PC-9 (cell line): ENCODE measurements at regions not wholly inside any gene's neighbourhood (a gene's known extent, or its start where the extent isn't known, plus 50 kb on each side); places are given as distances from the start of the nearest gene placed in this dataset.

Experiments used
- BruUV-seq: library from RNA; stranded (reverse); fragments of 400-500 nt; replicated peaks from 2 replicates; lab custom pipeline; 2021; lab: Mats Ljungman, UMichigan
- CTCF ChIA-PET: fragments of 300-600 bp; sonication (Branson Sonifier 250); formaldehyde crosslinking; loops from one replicate; lab custom pipeline; 2022; ENCODE audit warnings: antibody characterized with exemption; lab: Charles Lee
- POLR2A ChIA-PET: fragments of 300-600 bp; sonication (Branson Sonifier 250); formaldehyde crosslinking; loops from one replicate; lab custom pipeline; 2022; ENCODE audit warnings: antibody characterized with exemption; ENCODE audit not compliant: unreplicated experiment; lab: Charles Lee
- DNase-seq, 2 experiments: peaks; one replicate each; pipeline versions ENCODE4 v3.0.0 to v3.0.0-alpha.2; 2015 to 2022; ENCODE audit warnings: mixed read lengths in 1 of 2
- H2AFZ ChIP-seq: fragments of 200-600 bp; sonication (generic); 2 replicates; pipeline ENCODE4 v1.8.1; 2017; ENCODE audit warnings: antibody characterized with exemption
- H3F3A ChIP-seq: fragments of 200-600 bp; sonication (generic); 2 replicates; pipeline ENCODE4 v1.8.1; 2017; ENCODE audit warnings: antibody characterized with exemption, mild to moderate bottlenecking, low read depth; ENCODE audit not compliant: insufficient read depth
- H3K27ac ChIP-seq: fragments of 200-600 bp; sonication (generic); 2 replicates; pipeline ENCODE4 v1.6.1; 2016; ENCODE audit warnings: mixed run types
- H3K27me3 ChIP-seq: fragments of 200-600 bp; sonication (generic); 2 replicates; pipeline ENCODE4 v1.6.1; 2016; ENCODE audit warnings: low read depth, mixed run types; ENCODE audit not compliant: insufficient read depth
- H3K36me3 ChIP-seq: fragments of 200-600 bp; sonication (generic); 2 replicates; pipeline ENCODE4 v1.6.1; 2016; ENCODE audit warnings: low read depth, mixed run types
- H3K4me1 ChIP-seq: fragments of 200-600 bp; sonication (generic); replicated peaks from 2 replicates; pipeline ENCODE4 v1.6.1; 2016; ENCODE audit warnings: mixed run types; ENCODE audit not compliant: insufficient read depth
- H3K4me2 ChIP-seq: fragments of 200-600 bp; sonication (generic); 2 replicates; pipeline ENCODE4 v1.6.1; 2017; ENCODE audit warnings: mixed run types
- H3K4me3 ChIP-seq: fragments of 200-600 bp; sonication (generic); 2 replicates; pipeline ENCODE4 v1.6.1; 2016; ENCODE audit warnings: mixed run types
- H3K79me2 ChIP-seq: fragments of 200-600 bp; sonication (generic); 2 replicates; pipeline ENCODE4 v1.6.1; 2017; ENCODE audit warnings: low read depth, mixed run types
- H3K9me2 ChIP-seq: fragments of 200-600 bp; sonication (generic); 2 replicates; pipeline ENCODE4 v1.8.1; 2017; ENCODE audit warnings: mild to moderate bottlenecking; ENCODE audit not compliant: insufficient read depth
- H3K9me3 ChIP-seq: fragments of 200-600 bp; sonication (generic); 2 replicates; pipeline ENCODE4 v1.8.1; 2016; ENCODE audit warnings: low read depth; ENCODE audit not compliant: insufficient read depth
- H4K20me1 ChIP-seq: fragments of 200-600 bp; sonication (generic); 2 replicates; pipeline ENCODE4 v1.8.1; 2017; ENCODE audit not compliant: insufficient read depth
- CTCF ChIP-seq: fragments of 200-600 bp; sonication (generic); conservative IDR thresholded peaks from 2 replicates; pipeline ENCODE4 v1.6.1; 2017; ENCODE audit warnings: mixed run types, antibody characterized with exemption, mild to moderate bottlenecking, moderate library complexity
- EZH2 ChIP-seq: fragments of 200-600 bp; sonication (generic); IDR thresholded peaks from 2 replicates; pipeline ENCODE4 v1.8.0; 2017; ENCODE audit warnings: antibody characterized with exemption, low read depth
- intact Hi-C: fragments of 100-400 bp; cut with micrococcal nuclease; formaldehyde crosslinking; loops from one replicate; pipeline ENCODE4 v1.10.0; 2022; ENCODE audit not compliant: unreplicated experiment

- H3K27ac ChIP-seq, result no peak overlapping the region
- H4K20me1 ChIP-seq, result 0 out of 2 replicates have a peak, but pooled peaks cover 3% of the 10 kb centered on the region
- H2AFZ ChIP-seq, result no peak overlapping the region
- no peaks in the 10 kb centered on the region for H3K79me2 ChIP-seq
- no TSS peak for BruUV-seq
- H3K4me2 ChIP-seq, result no peak overlapping the region
- CTCF ChIA-PET, result no interaction called here
- TF ChIP-seq EZH2, result no peak
- no peak for TF ChIP-seq CTCF
- no peaks in the 10 kb centered on the region for H3K4me1 ChIP-seq
- H3K9me2 ChIP-seq, result no peaks in the 10 kb centered on the region
- H3K9me3 ChIP-seq, result no peaks in the 10 kb centered on the region
- H3K4me3 ChIP-seq, result no peak overlapping the region
- no peaks in the 10 kb centered on the region for H3K36me3 ChIP-seq
- intact Hi-C loops, result no loop called here
- peaks cover 55% of the 10 kb centered on the region for H3K27me3 ChIP-seq
- DNase-seq, result no peak
- POLR2A ChIA-PET, result interaction anchor here (0.6 kb wide), 1 partner anchor 71 kb away, joined by 3 read pairs; no protein-coding TSS in a partner anchor
- no peaks in the 10 kb centered on the region for H3F3A ChIP-seq
These were observed 371.3 kb downstream of the TMEM121 start for GRCh38 chr14:105897725-105898113.

DNA sequence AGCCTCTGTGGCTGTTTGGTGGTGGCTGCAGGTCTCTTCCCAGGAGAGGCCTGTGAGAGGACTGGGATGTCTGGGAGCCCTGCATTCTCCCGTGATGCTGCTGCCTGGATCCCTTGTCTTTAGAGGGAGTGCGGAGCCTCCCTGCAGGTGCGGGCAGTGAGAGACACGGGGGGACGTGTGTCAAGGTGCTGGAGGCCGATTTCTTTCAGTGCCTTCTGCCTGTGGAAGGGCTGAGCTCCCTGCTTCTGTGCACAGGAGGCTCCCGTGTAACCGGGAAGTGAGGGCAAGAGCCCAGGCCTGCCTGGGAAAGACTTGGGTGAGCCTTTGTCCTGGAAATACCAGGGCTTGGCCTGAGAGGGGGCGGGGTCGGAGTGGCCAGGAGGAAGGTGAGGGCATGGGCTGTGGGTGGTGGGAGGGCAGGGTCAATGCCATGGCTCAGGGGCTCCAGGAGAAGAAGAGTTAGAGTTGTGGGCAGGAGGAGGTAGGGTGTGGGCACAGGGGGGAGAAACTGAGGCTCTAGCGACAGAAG, 372.2 kb downstream of the TMEM121 start:
- H3K4me2 ChIP-seq, result no peak overlapping the region
- no peaks in the 10 kb centered on the region for H3K36me3 ChIP-seq
- H3K9me3 ChIP-seq, result no peaks in the 10 kb centered on the region
- ChIA-PET POLR2A (no interaction called here), CTCF (no interaction called here)
- H3K4me1 ChIP-seq, result no peaks in the 10 kb centered on the region
- no peaks in the 10 kb centered on the region for H3K9me2 ChIP-seq
- peaks cover 57% of the 10 kb centered on the region for H3K27me3 ChIP-seq
- H3F3A ChIP-seq, result no peaks in the 10 kb centered on the region
- H3K4me3 ChIP-seq, result no peak overlapping the region
- no peak overlapping the region for H3K27ac ChIP-seq
- intact Hi-C loops, result no loop called here
- no peak for DNase-seq
- H4K20me1 ChIP-seq, result 0 out of 2 replicates have a peak, but pooled peaks cover 3% of the 10 kb centered on the region
- no peak for TF ChIP-seq EZH2
- TF ChIP-seq CTCF, result no peak
- H2AFZ ChIP-seq, result no peak overlapping the region
- BruUV-seq, result no TSS peak
- no peaks in the 10 kb centered on the region for H3K79me2 ChIP-seq

- CTCF ChIA-PET, result no interaction called here
- H3K4me3 ChIP-seq, result no peak overlapping the region
- 0 out of 2 replicates have a peak, but pooled peaks cover 3% of the 10 kb centered on the region for H4K20me1 ChIP-seq
- no peak overlapping the region for H3K4me2 ChIP-seq
- no peaks in the 10 kb centered on the region for H3K9me3 ChIP-seq
- H3K9me2 ChIP-seq, result no peaks in the 10 kb centered on the region
- H2AFZ ChIP-seq, result no peak overlapping the region
- no peaks in the 10 kb centered on the region for H3F3A ChIP-seq
- H3K36me3 ChIP-seq, result no peaks in the 10 kb centered on the region
- intact Hi-C loops, result no loop called here
- no TSS peak for BruUV-seq
- POLR2A ChIA-PET, result no interaction called here
- H3K27ac ChIP-seq, result no peak overlapping the region
- no peaks in the 10 kb centered on the region for H3K4me1 ChIP-seq
- H3K27me3 ChIP-seq, result peaks cover 55% of the 10 kb centered on the region
- no peak for DNase-seq
- no peak for TF ChIP-seq EZH2
- TF ChIP-seq CTCF, result no peak
- H3K79me2 ChIP-seq, result no peaks in the 10 kb centered on the region
These were observed 372.8 kb downstream of the TMEM121 start for GRCh38 chr14:105899071-105899641.
